Endothelial cell of umbilical vein (primary cell): ENCODE measurements at regions not wholly inside any gene's neighbourhood (a gene's known extent, or its start where the extent isn't known, plus 50 kb on each side); places are given as distances from the start of the nearest gene placed in this dataset.

Experiments used
- BruUV-seq: library from RNA; stranded (reverse); fragments of 400-500 nt; replicated peaks from 2 replicates; lab custom pipeline; 2021; lab: Mats Ljungman, UMichigan
- CTCF ChIA-PET: fragments of 300-600, 350-600 bp; sonication (Branson Sonifier 250); formaldehyde crosslinking; loops from one replicate; lab custom pipeline; 2021; ENCODE audit warnings: antibody characterized with exemption, inconsistent platforms; lab: Charles Lee
- POLR2A ChIA-PET: fragments of 300-600, 350-600 bp; sonication (Branson Sonifier 250); formaldehyde crosslinking; loops from one replicate; lab custom pipeline; 2021; ENCODE audit warnings: antibody characterized with exemption, inconsistent platforms; lab: Charles Lee
- DNase-seq: peaks from one replicate; pipeline ENCODE4 v3.0.0-alpha.2; 2011; ENCODE audit warnings: low read depth, low spot score
- FAIRE-seq: peaks from 2 replicates; lab custom pipeline; 2011; peaks lifted over from hg19 to GRCh38; lab: Jason Lieb, UNC
- H2AFZ ChIP-seq: 2 replicates; pipeline ENCODE4 v1.6.0; 2012; ENCODE audit warnings: low read depth, low read length, control low read depth, inconsistent platforms
- H3K27ac ChIP-seq: 2 replicates; pipeline ENCODE4 v1.5.1; 2011; ENCODE audit warnings: low read depth, mild to moderate bottlenecking, control low read depth, low read length, moderate library complexity; ENCODE audit not compliant: insufficient read depth
- H3K27me3 ChIP-seq, 2 experiments: 2 replicates each; pipeline versions ENCODE4 v1.6.0 to v1.6.1; 2011; ENCODE audit warnings: low read length in 2 of 2, mixed read lengths in 1 of 2; ENCODE audit not compliant: control insufficient read depth in 2 of 2, insufficient read depth in 2 of 2
- H3K36me3 ChIP-seq, 2 experiments: 2 replicates in 1 of 2; 3 replicates in 1 of 2; pipeline ENCODE4 v1.5.1; 2011; ENCODE audit warnings: low read length in 2 of 2, mild to moderate bottlenecking in 1 of 2, moderate library complexity in 1 of 2; ENCODE audit not compliant: control insufficient read depth in 2 of 2, insufficient read depth in 2 of 2; ENCODE audit errors: extremely low read depth in 1 of 2
- H3K4me1 ChIP-seq: 3 replicates; pipeline ENCODE4 v1.5.1; 2011; ENCODE audit warnings: mild to moderate bottlenecking, low read length; ENCODE audit not compliant: control insufficient read depth, insufficient read depth; ENCODE audit errors: extremely low read depth
- H3K4me2 ChIP-seq: 2 replicates; pipeline ENCODE4 v1.6.1; 2011; ENCODE audit warnings: low read length, control low read depth, mixed read lengths; ENCODE audit not compliant: insufficient read depth
- H3K4me3 ChIP-seq, 3 experiments: fragments of 200-600 bp in 1 of 3; sonication (generic), shearing (Covaris generic) in 1 of 3; replicated peaks in 1 of 3; 2 replicates each; pipeline ENCODE4 v1.5.1; 2011 to 2016; ENCODE audit warnings: control low read depth in 3 of 3, low read length in 3 of 3, mild to moderate bottlenecking in 2 of 3, inconsistent platforms in 1 of 3, low read depth in 1 of 3, moderate library complexity in 1 of 3; ENCODE audit not compliant: insufficient read depth in 1 of 3
- H3K79me2 ChIP-seq: 2 replicates; pipeline ENCODE4 v1.6.0; 2012; ENCODE audit warnings: low read length, inconsistent platforms; ENCODE audit not compliant: control insufficient read depth, insufficient read depth
- H3K9ac ChIP-seq: replicated peaks from 2 replicates; pipeline ENCODE3; 2011; ENCODE audit warnings: low read length, control low read depth; ENCODE audit not compliant: insufficient read depth; ENCODE audit errors: extremely low read depth
- H3K9me1 ChIP-seq: replicated peaks from 3 replicates; pipeline ENCODE4 v1.6.0; 2011; ENCODE audit warnings: mild to moderate bottlenecking, low read length; ENCODE audit not compliant: control insufficient read depth, insufficient read depth; ENCODE audit errors: extremely low read depth
- H3K9me3 ChIP-seq: replicated peaks from 2 replicates; pipeline ENCODE4 v1.5.1; 2012; ENCODE audit warnings: low read length, inconsistent platforms; ENCODE audit not compliant: control insufficient read depth, insufficient read depth
- H4K20me1 ChIP-seq: replicated peaks from 2 replicates; pipeline ENCODE3; 2011; ENCODE audit warnings: mild to moderate bottlenecking, low read length; ENCODE audit not compliant: control insufficient read depth, insufficient read depth; ENCODE audit errors: extremely low read depth
- EZH2 ChIP-seq: IDR thresholded peaks from 2 replicates; pipeline ENCODE4 v1.6.1; 2012; ENCODE audit warnings: borderline replicate concordance, low read depth, mild to moderate bottlenecking, moderate library complexity, low read length, inconsistent platforms; ENCODE audit not compliant: severe bottlenecking
- FOS ChIP-seq: IDR thresholded peaks from 2 replicates; pipeline ENCODE4 v1.6.1; 2011; ENCODE audit warnings: mild to moderate bottlenecking, low read length, moderate library complexity, borderline replicate concordance; ENCODE audit not compliant: insufficient read depth
- JUN ChIP-seq: IDR thresholded peaks from 2 replicates; pipeline ENCODE4 v1.6.1; 2011; ENCODE audit warnings: borderline replicate concordance, low read depth; ENCODE audit not compliant: insufficient read length, insufficient read depth
- MYC ChIP-seq: IDR thresholded peaks from one replicate; pipeline ENCODE4 v1.6.1; 2011; ENCODE audit warnings: mild to moderate bottlenecking, low read depth, low read length
- dilution Hi-C: fragments of 300-500 bp; cut with MboI; formaldehyde crosslinking; loops from one replicate; pipeline ENCODE4 v1.15.0; 2019; ENCODE audit warnings: low sequenced_read_pairs; ENCODE audit not compliant: extremely low pct_ligation_motif_present
- intact Hi-C: fragments of 100-400 bp; cut with micrococcal nuclease; formaldehyde crosslinking; loops from one replicate; pipeline ENCODE4 v1.10.0; 2022

GRCh38 chr7:106471686-106472440 is 187.1 kb upstream of the NAMPT start:
- ChIA-PET CTCF (interaction anchor here (0.8 to 1.2 kb wide), 7 partner anchors 9 to 305 kb away, joined by 3 to 7 read pairs (median 3); partner anchors contain the start of gene CCDC71L), POLR2A (no interaction called here)
- intact Hi-C loops (loop anchor here (2.0 kb wide), 1 partner anchor 67 kb away; no protein-coding TSS in a partner anchor), dilution Hi-C loops (no loop called here)
- H3K9me1 ChIP-seq = no peaks in the 10 kb centered on the region
- peak overlapping the region; percentile 39 for H3K4me2 ChIP-seq
- BruUV-seq = TSS peak; percentile 70
- DNase-seq (peak; percentile 74), FAIRE-seq (peak; percentile 56)
- peak overlapping the region; percentile 6 for H2AFZ ChIP-seq
- H3K4me1 ChIP-seq = peaks cover 37% of the 10 kb centered on the region
- no peaks in the 10 kb centered on the region for H3K9me3 ChIP-seq
- no peaks in the 10 kb centered on the region for H3K36me3 ChIP-seq
- peak overlapping the region; percentile 10 for H3K9ac ChIP-seq
- no peaks in the 10 kb centered on the region for H3K79me2 ChIP-seq
- no peak overlapping the region for H3K4me3 ChIP-seq
- no peaks in the 10 kb centered on the region for H3K27me3 ChIP-seq
- no peaks in the 10 kb centered on the region for H4K20me1 ChIP-seq
- peak; percentile 45 for TF ChIP-seq FOS
- TF ChIP-seq MYC = no peak
- peak; percentile 70 for TF ChIP-seq JUN
- peak overlapping the region; percentile 45 for H3K27ac ChIP-seq

DNA sequence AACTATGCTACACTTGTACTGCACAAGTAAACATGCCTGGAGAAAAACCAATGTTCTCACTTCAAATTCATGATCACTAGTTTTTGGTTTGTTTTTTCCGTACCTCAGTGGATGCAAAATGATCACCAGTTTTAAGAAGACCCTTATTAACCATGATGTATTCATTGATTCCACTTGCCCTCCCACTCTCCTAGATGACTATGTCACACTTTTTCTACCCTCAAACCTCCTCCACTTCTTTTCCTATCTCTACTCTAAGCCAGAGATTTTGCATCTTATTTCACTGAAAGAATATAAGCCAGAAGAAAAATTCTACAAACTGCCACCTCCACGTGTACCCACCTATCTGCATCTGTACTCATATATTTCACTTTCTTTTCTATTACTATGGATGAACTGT is 186.2 kb upstream of the NAMPT start:
- dilution Hi-C loops (no loop called here), intact Hi-C loops (no loop called here)
- no peak for DNase-seq
- no peak overlapping the region for H3K9ac ChIP-seq
- H3K36me3 ChIP-seq = no peaks in the 10 kb centered on the region
- no peak for TF ChIP-seq MYC
- no peak for TF ChIP-seq JUN
- no peak for TF ChIP-seq EZH2
- H3K4me2 ChIP-seq = no peak overlapping the region
- no peak overlapping the region for H3K4me3 ChIP-seq
- no peak for FAIRE-seq
- no peaks in the 10 kb centered on the region for H3K79me2 ChIP-seq
- no peaks in the 10 kb centered on the region for H4K20me1 ChIP-seq
- peaks cover 46% of the 10 kb centered on the region for H3K4me1 ChIP-seq
- no peak overlapping the region for H2AFZ ChIP-seq
- no peaks in the 10 kb centered on the region for H3K9me1 ChIP-seq
- CTCF ChIA-PET = no interaction called here
- POLR2A ChIA-PET = no interaction called here
- BruUV-seq = no TSS peak
- H3K27me3 ChIP-seq = no peaks in the 10 kb centered on the region
- H3K27ac ChIP-seq = no peak overlapping the region
- H3K9me3 ChIP-seq = no peaks in the 10 kb centered on the region
